Thoracic aorta (tissue), 2 donors: ENCODE measurements at regions not wholly inside any gene's neighbourhood (a gene's known extent, or its start where the extent isn't known, plus 50 kb on each side); places are given as distances from the start of the nearest gene placed in this dataset.

Experiments
- ATAC-seq: fragments of 150-250 bp; one replicate; pipeline ENCODE4 v1.8.0; 2017; ENCODE audit warnings: low read depth; ENCODE audit not compliant: insufficient number of reproducible peaks, low FRiP score
- DNase-seq: peaks from one replicate; pipeline ENCODE4 v3.0.0-alpha.2; 2020; ENCODE audit warnings: low spot score
- H3K27ac ChIP-seq, 2 donors: fragments of 200-600 bp; sonication (generic); 1 replicate in 1 of 2; 2 replicates in 1 of 2; pipeline ENCODE4 v1.5.1; 2016; ENCODE audit warnings: mild to moderate bottlenecking in 2 of 2, moderate library complexity in 2 of 2
- H3K27me3 ChIP-seq: fragments of 200-600 bp; sonication (generic); replicated peaks from 2 replicates; pipeline ENCODE4 v1.6.0; 2016; ENCODE audit warnings: mild to moderate bottlenecking; ENCODE audit not compliant: insufficient read depth
- H3K36me3 ChIP-seq: fragments of 200-600 bp; sonication (generic); one replicate; pipeline ENCODE4 v1.5.1; 2016
- H3K4me1 ChIP-seq, 2 donors: fragments of 200-600 bp; sonication (generic); 1 replicate in 1 of 2; 2 replicates in 1 of 2; pipeline versions ENCODE4 v1.5.1 to v1.6.0; 2016; ENCODE audit warnings: low read depth in 2 of 2, mild to moderate bottlenecking in 1 of 2; ENCODE audit not compliant: control insufficient read depth in 1 of 2
- H3K4me3 ChIP-seq: fragments of 200-600 bp; sonication (generic); 2 replicates; pipeline ENCODE4 v1.5.1; 2016; ENCODE audit warnings: mild to moderate bottlenecking
- H3K9me3 ChIP-seq: fragments of 200-600 bp; sonication (generic); 2 replicates; pipeline ENCODE4 v1.5.1; 2016
- TF ChIP-seq, protein P1 (sequence below): fragments of 200-600 bp; sonication (generic); IDR thresholded peaks from one replicate; pipeline ENCODE4 v1.5.1; 2019; ENCODE audit warnings: antibody characterized with exemption

- Histone ChIP-seq H3K27ac (no peak overlapping the region), H3K27me3 (no peaks in the 10 kb centered on the region), H3K36me3 (no peaks in the 10 kb centered on the region), H3K9me3 (no peaks in the 10 kb centered on the region), H3K4me3 (no peak overlapping the region), H3K4me1 (no peaks in the 10 kb centered on the region)
- DNase-seq (no peak), ATAC-seq (no peak)
- TF ChIP-seq, protein P1, sequence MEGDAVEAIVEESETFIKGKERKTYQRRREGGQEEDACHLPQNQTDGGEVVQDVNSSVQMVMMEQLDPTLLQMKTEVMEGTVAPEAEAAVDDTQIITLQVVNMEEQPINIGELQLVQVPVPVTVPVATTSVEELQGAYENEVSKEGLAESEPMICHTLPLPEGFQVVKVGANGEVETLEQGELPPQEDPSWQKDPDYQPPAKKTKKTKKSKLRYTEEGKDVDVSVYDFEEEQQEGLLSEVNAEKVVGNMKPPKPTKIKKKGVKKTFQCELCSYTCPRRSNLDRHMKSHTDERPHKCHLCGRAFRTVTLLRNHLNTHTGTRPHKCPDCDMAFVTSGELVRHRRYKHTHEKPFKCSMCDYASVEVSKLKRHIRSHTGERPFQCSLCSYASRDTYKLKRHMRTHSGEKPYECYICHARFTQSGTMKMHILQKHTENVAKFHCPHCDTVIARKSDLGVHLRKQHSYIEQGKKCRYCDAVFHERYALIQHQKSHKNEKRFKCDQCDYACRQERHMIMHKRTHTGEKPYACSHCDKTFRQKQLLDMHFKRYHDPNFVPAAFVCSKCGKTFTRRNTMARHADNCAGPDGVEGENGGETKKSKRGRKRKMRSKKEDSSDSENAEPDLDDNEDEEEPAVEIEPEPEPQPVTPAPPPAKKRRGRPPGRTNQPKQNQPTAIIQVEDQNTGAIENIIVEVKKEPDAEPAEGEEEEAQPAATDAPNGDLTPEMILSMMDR: no peak
These were observed 1157.3 kb downstream of the SORCS3 start for GRCh38 chr10:105798328-105798889.

- Histone ChIP-seq H3K36me3 (no peaks in the 10 kb centered on the region), H3K4me1 (no peaks in the 10 kb centered on the region), H3K4me3 (no peak overlapping the region), H3K9me3 (no peaks in the 10 kb centered on the region), H3K27me3 (no peaks in the 10 kb centered on the region), H3K27ac (no peak overlapping the region)
- DNase-seq: no peak
- TF ChIP-seq, protein P1: no peak
- ATAC-seq: no peak
These were observed 1156.3 kb downstream of the SORCS3 start for GRCh38 chr10:105797234-105797890.

- no peaks in the 10 kb centered on the region for H3K36me3 ChIP-seq
- no peak for ATAC-seq
- no peaks in the 10 kb centered on the region for H3K4me1 ChIP-seq
These were observed 1152.0 kb downstream of the SORCS3 start for GRCh38 chr10:105793071-105793470.

DNA sequence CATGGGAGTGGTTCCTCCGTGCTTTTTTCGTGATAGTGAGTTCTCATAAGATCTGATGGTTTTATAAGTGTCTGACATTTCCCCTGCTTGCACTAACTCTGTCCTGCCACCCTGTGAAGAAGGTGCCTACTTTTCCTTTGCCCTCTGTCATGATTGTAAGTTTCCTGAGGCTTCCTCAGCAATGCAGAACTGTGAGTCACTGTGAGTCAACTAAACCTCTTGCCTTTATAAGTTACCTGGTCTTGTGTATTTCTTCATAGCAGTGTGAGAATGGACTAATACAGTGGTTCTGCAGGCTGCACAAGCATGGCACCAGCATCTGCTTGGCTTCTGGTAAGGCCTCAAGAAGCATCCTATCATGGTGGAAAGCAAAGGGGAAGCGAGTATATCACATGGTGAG is 1144.6 kb downstream of the SORCS3 start:
- Histone ChIP-seq H3K27me3 (no peaks in the 10 kb centered on the region), H3K4me3 (no peak overlapping the region), H3K27ac (no peak overlapping the region), H3K9me3 (no peaks in the 10 kb centered on the region), H3K4me1 (no peaks in the 10 kb centered on the region), H3K36me3 (no peaks in the 10 kb centered on the region)
- ATAC-seq (no peak), DNase-seq (no peak)
- TF ChIP-seq, protein P1: no peak

More at GRCh38 chr10:105793071-105793470, 1152.0 kb downstream of the SORCS3 start:
- DNase-seq: no peak
- Histone ChIP-seq H3K27ac (no peak overlapping the region), H3K4me3 (no peak overlapping the region), H3K27me3 (no peaks in the 10 kb centered on the region), H3K9me3 (no peaks in the 10 kb centered on the region)
- TF ChIP-seq, protein P1: no peak

DNA sequence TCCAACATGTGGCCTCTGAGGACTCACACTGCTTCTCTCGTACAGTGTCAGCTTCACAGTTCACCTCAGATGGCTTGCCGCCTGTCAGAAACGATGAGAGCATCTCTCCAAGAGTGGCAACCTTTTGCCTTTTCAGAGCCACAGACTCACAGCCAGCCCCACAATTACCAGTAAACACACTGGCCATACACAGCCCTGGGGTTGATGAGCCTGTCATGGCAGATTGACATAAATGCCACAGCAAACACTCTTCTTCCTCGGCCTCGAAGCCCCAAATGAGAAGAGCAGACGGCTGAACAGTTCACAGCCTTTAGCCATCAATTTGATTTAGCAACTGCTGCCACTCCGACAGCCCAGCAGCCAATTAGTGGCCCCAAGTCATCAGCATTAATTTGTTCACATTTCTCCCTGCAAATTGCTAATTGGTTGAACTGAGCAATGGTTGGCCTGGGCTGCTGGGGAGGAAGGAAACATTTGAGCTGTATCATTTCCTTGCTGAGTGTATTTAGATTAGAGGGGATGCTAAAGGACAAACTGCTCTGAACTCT is 1142.9 kb downstream of the SORCS3 start:
- Histone ChIP-seq H3K4me3 (no peak overlapping the region), H3K27ac (no peak overlapping the region), H3K4me1 (no peaks in the 10 kb centered on the region), H3K36me3 (no peaks in the 10 kb centered on the region), H3K9me3 (no peaks in the 10 kb centered on the region), H3K27me3 (no peaks in the 10 kb centered on the region)
- no peak for DNase-seq
- ATAC-seq: no peak
- TF ChIP-seq, protein P1: no peak
